COR-L47 (cell line): ENCODE measurements at regions not wholly inside any gene's neighbourhood (a gene's known extent, or its start where the extent isn't known, plus 50 kb on each side); places are given as distances from the start of the nearest gene placed in this dataset.

Experiments used
- DNase-seq: peaks from one replicate; lab custom pipeline; 2025; lab: John Stamatoyannopoulos, UW

GRCh38 chr15:38861108-38861507 is 296.5 kb upstream of the RASGRP1 start:
- no peak for DNase-seq

GRCh38 chr15:38862099-38862498 is 297.5 kb upstream of the RASGRP1 start:
- no peak for DNase-seq

DNA sequence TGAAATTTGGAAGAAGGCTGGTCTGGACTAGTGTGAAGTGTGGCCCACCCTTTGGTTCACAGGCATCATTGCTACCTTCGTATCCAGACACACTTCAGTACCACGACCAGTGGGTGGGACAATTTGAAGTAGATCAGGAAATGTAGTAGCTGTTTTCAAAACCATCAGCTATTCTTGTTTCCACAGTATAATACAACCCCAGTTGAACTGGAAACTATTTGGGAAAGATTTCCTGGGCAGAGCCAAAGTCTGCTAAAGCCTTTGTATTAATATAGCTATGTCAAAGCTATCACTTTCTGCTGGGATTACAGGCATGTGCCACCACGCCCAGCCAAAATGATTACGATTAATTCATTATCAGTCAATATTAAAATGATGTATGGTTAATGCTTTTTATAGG is 298.8 kb upstream of the RASGRP1 start:
- DNase-seq: no peak

- DNase-seq: no peak
Observed at GRCh38 chr15:38864122-38864521, 299.5 kb upstream of the RASGRP1 start.

GRCh38 chr15:38864827-38865581 is 300.4 kb upstream of the RASGRP1 start:
- no peak for DNase-seq

GRCh38 chr15:38867556-38867955 is 302.9 kb upstream of the RASGRP1 start:
- no peak for DNase-seq

DNA sequence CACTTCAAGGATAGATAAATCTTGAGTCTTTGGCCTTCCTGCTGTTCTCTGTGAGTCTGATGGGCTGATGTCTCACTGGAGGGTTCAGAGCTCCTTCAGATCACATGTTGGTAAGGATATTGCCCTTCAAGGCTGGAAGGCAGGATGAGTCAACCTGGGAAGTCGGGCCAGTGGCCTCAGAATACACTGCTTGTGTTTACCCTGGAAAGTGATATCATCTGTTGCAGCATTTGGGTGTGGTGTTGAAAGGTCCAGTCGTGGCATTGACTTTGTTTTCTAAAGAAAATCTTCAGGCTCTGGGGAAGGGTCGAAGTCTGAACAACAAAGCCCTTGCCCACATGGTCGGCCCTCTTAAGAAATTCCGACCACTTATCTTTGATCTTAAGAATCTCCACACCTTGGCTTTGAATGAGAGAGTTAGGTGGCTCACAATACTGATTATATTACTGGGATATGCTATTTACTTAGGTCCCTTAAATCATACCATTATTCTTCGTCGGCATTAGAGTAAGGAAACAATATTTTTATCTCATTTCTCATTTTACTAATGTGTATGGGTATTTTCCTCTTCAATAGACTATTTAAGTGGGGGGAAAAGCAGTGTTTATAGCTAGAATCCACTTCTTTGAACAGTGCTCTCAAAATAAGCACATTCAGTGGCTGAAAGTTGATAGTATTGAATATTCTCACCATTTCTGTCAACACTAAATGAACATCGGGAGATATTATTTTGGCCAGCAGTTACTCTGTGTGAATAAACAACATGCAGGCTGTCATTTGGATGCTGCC is 303.9 kb upstream of the RASGRP1 start:
- no peak for DNase-seq

DNA sequence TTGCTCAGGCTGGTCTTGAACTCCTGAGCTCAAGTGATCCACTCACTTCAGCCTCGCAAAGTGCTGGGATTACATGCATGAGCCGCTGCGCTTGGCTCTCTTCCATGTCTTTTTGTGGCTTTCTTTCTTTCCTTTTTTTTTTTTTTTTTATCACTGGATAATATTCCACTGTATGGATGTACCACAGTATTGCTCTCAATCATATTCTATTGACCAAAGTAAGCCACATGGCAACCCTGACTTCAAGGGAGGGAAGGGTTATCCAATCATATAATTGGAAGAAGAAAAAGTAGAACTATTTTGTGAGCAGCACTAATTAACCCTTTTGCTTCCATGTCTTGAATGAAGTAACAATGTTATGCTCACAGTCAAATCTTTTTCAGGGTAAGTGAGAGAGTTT is 307.0 kb upstream of the RASGRP1 start:
- DNase-seq: no peak

GRCh38 chr15:38872732-38873131 is 308.1 kb upstream of the RASGRP1 start:
- no peak for DNase-seq

- DNase-seq: no peak
Observed at GRCh38 chr15:38873158-38873557, 308.5 kb upstream of the RASGRP1 start.

GRCh38 chr15:38874464-38874863 is 309.9 kb upstream of the RASGRP1 start:
- no peak for DNase-seq

DNA sequence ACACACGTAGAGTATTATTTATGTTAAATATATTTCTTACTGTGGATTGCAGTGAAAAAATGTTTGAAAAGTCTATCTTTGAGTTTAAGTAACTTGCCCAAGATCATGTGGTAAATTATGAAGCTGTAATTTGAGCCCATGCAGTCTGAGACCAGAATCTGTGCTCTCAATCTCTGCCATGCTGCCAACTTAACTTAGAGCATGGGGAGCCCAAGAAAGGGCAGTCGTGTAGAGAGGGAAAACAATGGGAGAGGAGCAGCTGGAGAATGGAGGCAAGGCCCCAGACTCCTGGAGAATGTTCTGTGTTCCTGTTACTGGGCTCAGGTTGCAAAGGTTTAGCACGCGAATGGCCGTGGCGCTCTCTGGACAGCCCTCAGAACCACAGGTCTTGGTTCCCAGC is 311.6 kb upstream of the RASGRP1 start:
- DNase-seq: no peak

DNA sequence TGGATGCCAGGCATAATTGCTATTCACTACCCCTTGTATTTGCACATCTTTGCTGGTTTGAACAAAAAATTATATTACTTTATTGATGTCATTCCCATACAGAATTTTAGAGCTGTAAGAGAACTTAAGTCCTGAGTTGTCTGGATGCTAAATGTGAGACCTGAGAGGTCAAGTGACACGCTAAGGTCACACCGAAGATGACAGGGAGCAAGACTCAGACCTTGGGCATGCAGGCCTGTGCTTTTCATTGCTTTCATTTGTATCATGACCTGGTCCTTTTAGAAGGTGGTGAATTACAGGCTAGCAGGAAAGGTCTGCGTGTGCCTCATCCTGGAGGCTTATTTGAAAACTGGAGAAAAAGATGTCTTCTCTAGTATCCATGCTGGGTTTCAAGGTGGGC is 312.0 kb upstream of the RASGRP1 start:
- DNase-seq: no peak

DNA sequence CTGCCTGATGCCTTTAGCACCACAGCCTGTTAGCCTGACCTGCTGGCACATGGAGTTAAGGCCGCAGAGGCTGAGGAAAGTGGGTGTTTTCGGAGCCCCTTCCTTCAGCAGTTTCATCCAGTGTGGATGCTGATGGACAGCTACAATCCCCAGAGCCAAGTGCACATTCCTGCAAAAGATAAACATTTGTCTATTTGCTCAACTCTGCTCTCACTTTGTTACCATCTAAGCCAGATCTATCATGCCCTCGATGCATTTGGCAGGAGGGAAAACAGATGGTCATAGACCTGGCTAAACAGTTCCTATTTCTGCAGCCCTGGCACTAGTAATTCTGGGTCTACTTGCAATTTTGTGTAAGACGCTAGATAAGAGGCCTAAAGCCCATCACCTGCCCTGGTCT is 312.9 kb upstream of the RASGRP1 start:
- DNase-seq: no peak

- no peak for DNase-seq
Observed at GRCh38 chr15:38878026-38878425, 313.4 kb upstream of the RASGRP1 start.

- DNase-seq: no peak
Observed at GRCh38 chr15:38878926-38879325, 314.3 kb upstream of the RASGRP1 start.

- DNase-seq: no peak
Observed at GRCh38 chr15:38879909-38880471, 315.4 kb upstream of the RASGRP1 start.

DNA sequence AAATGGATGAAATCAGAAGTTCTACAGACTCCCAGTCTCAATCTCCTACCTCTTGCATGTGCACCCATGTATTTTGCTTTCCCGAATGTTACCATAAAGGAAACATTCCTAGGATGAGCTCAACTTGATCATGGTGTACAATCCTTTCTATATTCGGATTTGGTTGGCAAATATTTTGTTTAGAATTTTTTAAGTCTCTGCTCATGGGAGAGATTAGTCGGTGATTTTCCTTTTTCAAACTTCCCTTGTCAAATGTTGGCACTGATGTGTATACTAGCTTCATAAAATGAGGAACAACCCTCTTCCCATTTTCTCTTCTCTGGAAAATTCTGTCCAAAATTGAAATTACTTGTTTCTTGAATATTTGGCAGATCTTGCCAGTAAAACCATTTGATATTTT is 317.6 kb upstream of the RASGRP1 start:
- no peak for DNase-seq

GRCh38 chr15:38883987-38884386 is 319.4 kb upstream of the RASGRP1 start:
- no peak for DNase-seq

GRCh38 chr15:38885001-38885400 is 320.4 kb upstream of the RASGRP1 start:
- DNase-seq: no peak

DNA sequence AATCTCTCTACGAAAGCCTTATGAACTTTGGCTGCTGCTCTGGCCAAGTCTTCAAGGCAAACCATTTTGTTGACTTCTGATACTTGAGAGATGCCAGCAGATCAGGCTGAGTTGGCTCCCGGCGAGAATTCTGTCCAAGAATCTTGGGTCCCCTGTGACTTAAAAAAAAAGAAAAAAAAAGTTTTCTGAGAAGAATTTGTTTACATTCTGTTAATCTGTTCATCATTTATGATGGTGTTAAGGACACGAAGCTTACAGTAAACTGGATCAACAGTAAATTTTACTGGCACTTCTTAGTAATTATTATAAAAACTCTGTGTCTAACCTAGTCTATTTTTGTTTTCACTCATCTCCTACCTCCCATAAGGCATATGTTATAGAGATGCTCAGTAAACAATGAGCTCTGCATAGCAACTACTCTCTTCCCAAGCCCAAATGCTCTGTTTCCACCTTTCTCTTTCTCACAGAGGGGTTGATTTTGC is 320.9 kb upstream of the RASGRP1 start:
- no peak for DNase-seq

DNA sequence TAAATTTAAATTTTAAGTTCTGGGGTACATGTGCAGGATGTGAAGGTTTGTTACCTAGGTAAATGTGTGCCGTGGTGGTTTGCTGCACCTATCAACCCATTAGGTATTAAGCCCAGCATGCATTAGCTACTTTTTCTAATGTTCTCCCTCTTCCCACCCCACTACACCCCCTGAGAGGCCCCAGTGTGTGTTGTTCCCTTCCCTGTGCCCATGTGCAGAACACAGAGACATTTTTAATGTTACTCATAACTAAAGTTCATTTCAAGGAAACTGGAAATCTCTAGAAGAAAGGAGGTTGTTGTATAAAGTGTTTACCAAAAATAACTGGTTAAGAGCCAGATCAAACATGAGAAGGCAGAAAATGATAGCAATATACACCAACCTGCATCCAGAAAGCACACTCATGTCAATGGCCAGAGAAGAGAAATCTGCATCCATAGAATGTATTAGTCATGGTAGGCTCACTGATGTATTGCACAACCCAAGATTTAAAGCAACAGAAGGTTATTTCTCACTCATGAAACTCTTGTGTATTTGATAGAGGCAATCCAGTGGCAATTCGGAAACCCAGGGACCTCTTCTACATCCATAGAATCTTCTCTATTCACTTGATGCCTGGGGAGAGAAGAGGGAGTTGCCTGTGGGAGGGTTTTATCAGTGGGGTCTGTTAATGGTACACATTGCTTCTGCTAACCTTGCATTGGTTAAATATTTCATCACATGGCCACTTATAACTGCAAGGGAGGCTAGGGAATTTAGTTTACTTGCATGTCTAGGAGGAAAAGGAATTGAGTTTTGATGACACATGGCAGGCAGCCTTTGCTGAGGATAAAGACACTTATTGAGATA is 321.9 kb upstream of the RASGRP1 start:
- no peak for DNase-seq
